DMS153 treated with DMSO at 0.1 percent for 48 hours (cell line): ENCODE measurements at regions not wholly inside any gene's neighbourhood (a gene's known extent, or its start where the extent isn't known, plus 50 kb on each side); places are given as distances from the start of the nearest gene placed in this dataset.
"Not testable (repeated sequence)": the region's sequence is repeated elsewhere in the genome, so short reads cannot be mapped to it uniquely, and the experiment has no call there.

Experiments used
- DNase-seq: peaks from one replicate; lab custom pipeline; 2025; ENCODE audit not compliant: unreplicated experiment; lab: John Stamatoyannopoulos, UW

DNA sequence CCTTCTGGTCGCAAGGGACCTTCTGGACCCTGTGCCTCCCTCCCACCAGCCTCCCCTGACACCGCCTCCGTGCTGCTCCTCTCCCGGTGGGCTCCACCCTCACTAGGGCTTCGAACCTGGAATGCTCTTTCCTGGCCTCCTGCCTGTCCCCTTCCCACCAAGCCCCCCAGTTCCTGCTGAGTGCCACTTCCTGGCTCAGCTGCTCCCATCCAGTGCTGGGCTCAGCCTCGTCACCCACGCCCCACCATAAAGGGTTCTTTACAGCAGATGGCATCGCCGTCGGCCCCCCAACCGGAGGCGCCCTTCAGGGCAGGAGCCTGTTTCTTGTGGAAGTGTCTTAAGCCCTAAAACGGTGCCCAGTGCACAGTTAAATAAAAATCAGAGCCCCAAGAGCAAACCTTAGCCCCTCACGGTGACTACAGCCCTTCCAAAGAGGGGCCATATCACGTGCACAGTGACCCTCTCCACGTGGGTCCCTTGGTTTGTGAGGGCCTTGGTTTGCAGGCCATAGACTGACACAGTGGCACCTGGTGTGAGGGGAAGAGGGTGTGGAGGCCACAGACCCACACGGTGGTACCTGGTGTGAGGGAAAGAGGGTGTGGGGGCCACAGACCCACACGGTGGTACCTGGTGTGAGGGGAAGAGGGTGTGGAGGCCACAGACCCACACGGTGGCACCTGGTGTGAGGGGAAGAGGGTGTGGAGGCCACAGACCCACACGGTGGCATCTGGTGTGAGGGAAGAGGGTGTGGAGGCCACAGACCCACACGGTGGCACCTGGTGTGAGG lies 111.4 kb downstream of the METRNL start:
- no peak for DNase-seq

DNA sequence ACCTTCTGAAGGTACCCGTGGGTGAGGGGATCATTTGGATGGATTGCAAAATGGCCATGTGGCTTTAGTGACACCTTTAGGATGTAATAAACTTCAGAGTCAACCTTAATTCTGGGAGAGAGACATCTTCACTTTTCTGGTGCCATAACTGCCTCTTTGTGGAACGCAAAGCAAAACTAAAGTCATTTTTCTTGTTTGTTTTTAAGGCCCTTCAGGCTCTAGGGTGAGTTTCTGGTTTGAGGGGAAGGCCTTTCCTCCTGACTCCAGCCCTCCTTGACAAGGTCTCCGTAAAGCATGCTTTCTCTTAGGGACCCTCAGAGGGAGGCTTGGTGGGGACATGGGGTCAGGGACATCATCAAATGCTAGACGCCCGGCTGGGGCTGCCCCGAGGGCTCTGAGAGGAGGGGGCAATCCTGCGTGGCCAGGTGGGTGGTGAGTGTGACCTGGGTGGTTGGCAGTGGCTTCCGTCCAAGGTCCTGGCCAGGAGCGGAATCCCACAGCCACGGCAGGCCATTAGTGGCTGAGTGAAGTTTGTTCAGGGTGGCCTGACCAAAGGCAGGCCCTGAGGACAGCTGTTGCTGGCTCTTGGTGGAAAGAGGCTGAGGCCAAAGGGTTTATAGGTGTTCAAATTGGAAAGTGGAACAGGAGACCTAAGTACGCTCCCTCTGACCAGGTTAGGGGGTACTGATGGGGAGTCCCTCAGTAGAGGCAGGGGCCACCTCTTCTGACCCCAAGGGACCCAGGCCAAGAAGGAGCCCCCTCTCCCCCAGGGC lies 112.2 kb downstream of the METRNL start:
- DNase-seq: no peak

DNA sequence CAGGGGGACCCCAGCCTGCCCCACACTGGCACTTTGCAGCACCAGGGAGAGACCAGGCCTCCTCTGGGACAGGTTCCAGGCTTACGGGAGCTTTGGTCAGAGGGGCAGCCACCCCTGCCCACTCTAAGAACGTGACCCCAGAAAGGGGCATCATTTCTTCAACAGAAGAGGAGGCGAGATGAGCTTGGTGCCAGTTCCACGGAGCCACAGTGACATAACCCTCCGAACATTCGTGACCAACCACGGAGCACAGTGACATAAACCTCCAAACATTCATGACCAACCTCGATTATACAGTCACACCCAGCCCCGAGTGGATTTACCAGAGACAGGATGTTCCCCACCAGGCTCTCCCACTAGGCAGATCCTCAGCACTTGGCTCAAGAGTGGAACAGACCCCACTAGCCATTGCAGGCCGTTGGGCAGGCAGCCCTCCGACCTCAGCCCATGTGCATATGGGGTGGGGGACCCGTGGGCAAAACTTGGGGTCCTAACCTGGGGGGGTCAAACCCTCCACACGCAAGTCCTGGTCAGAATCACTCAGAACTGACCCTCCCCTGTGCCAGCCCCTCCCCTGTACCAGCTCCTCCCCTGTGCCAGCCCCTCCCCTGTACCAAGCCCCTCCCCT lies 112.9 kb downstream of the METRNL start:
- no peak for DNase-seq

DNA sequence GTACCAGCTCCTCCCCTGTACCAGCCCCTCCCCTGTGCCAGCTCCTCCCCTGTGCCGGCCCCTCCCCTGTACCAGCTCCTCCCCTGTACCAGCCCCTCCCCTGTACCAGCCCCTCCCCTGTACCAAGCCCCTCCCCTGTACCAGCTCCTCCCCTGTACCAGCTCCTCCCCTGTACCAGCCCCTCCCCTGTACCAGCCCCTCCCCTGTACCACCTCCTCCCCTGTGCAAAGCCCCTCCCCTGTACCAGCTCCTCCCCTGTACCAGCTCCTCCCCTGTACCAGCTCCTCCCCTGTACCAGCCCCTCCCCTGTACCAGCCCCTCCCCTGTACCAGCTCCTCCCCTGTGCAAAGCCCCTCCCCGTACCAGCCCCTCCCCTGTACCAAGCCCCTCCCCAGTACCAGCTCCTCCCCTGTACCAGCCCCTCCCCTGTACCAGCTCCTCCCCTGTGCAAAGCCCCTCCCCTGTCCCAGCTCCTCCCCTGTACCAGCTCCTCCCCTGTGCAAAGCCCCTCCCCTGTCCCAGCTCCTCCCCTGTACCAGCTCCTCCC lies 113.5 kb downstream of the METRNL start:
- DNase-seq: not testable (repeated sequence)

DNA sequence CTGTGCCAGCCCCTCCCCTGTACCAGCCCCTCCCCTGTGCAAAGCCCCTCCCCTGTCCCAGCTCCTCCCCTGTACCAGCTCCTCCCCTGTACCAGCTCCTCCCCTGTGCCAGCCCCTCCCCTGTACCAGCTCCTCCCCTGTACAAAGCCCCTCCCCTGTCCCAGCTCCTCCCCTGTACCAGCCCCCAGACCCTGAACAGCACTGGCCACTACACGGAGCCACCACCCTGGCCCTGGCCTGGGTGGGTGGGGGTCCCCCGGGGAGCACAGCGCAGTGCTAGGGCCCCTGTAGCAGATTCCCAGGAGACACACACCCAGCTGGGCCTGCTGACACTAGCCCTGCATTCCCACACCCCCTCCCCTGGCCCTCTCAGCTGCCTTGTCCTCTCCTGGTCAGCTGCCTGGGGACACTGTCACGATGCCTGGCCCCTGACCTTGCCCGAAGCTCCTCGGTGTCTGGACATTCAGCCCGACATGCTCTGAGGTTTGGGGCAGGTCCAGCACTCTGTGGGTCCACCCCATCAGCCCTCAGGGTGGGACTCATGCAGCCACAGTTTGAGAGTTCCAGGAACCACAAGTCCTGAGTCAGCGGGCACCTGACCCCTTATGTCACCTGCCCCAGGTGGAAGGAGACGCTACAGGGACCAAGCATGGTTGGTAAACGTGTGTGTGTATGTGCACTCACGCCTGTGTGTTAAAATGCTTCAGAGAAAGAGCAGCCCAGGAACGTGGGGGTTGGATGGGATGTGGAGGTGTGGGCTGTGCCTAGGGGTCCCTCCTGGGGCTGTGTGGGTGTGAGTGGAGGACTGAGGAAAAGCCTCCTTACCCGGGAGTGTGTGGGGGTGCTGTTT lies 114.2 kb downstream of the METRNL start:
- no peak for DNase-seq

DNA sequence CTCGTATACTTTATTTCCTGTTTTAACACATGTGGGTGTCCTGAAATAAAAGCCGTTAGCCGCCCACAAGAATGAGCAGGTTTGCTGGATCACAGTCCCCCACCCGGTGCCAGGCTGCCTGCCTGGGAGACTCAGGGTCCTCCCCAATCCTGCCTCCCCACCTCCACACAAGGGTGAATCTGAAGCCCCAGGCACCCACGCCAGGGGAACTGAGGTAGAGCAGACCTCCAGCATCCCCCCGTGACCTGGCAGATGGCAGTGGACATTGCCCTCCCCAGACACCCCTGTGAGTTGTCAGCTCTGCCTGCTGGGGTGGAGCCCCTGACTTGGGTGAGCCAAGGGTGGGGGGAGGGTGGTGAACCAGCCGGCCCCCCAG lies 114.8 kb downstream of the METRNL start:
- DNase-seq: no peak

DNA sequence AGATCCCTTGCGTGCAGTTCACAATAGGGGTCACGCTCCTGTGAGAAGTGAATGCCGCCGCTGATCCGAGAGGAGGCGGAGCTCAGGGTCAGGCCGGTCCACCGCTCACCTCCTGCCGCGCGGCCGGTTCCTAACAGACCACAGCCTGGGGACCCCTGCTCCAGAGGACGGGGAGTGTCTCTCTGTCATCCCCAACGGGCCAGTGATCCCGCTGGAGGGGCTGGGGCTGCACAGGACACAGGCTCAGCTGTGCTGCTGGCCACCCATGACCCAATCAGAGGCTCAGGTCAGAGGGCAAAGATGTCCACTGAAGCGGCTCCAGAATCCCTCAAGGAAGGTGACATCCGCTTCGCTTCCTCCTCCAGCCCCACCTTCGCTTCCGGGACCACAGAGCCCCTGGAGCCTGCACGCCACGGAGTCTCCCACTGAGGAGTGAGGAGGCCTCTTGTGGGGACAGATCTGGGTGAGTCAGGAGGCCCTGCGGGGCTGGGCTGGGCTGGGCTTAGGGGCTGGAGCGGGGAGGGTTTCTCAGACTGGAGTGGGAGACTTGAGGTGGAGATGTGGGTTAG lies 115.4 kb downstream of the METRNL start:
- no peak for DNase-seq

DNA sequence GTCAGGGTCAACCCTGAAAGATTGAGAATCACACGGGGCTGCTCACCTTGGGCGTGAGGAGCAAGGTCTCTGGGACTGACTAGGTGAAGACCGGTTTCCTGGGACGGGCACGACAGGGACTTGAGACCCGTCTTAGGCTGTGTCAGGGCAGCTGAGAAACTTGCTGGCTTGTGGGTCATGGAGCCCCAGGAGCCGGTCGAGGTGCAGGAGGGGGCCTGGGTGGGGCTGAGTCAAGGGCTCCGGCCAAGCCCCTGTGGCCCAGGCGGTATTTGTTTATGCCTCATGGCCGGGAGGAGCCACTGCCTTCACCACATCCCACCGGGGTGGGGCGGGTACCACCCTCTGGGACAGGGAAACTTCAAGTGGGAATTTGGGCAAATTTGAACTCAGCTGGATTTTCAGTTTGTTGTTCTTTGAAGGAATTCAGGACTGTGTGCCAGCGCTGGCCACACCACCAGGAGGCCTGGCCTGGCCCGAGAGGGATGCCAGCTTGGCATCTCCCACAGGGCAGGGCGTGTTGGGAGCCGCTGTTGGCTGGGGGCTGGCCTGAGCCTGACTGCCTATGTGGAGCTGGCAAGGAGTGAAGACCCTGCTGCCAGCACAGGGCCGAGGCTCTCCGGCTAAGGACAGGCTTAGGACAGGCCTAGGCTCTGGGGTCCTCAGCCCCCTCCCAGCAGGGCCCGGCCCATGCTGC lies 116.1 kb downstream of the METRNL start:
- DNase-seq: no peak

DNA sequence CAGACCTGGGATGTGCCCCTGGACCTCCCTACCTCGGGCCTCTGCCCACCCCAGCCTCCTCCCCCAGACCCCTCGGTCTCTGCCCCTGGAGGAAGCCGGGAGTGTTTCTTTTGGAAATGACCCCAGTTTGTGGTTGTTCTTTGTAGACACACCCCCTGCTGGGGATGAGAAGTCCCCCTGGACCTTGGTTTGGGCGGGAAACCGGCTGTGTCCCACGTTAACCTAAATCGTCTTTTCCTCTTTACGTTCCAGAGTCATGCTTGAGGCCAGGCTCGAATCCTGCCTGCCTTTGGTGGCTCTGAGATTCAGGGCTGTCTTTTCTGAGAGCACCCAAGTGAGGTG lies 116.6 kb downstream of the METRNL start:
- no peak for DNase-seq

DNA sequence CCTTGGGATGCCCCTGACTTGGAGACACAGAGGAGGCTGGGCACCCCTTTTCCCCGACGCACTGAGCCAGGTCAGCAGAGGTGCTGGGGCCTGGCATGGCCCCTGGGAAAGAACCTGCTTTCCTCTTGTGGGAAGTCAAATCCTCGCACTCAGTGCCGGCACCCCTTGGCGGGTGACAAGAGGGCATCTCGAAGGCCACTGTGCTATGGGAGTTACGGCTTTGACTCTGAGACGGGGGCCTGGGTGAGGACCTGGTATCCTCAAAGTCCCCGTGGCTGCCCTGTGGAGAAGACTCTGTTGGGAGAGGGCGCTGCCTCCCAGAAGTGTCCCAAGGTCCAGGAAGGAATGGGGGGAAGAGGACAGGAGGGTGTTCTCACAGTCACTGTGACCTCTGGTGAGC lies 117.0 kb downstream of the METRNL start:
- DNase-seq: no peak

DNA sequence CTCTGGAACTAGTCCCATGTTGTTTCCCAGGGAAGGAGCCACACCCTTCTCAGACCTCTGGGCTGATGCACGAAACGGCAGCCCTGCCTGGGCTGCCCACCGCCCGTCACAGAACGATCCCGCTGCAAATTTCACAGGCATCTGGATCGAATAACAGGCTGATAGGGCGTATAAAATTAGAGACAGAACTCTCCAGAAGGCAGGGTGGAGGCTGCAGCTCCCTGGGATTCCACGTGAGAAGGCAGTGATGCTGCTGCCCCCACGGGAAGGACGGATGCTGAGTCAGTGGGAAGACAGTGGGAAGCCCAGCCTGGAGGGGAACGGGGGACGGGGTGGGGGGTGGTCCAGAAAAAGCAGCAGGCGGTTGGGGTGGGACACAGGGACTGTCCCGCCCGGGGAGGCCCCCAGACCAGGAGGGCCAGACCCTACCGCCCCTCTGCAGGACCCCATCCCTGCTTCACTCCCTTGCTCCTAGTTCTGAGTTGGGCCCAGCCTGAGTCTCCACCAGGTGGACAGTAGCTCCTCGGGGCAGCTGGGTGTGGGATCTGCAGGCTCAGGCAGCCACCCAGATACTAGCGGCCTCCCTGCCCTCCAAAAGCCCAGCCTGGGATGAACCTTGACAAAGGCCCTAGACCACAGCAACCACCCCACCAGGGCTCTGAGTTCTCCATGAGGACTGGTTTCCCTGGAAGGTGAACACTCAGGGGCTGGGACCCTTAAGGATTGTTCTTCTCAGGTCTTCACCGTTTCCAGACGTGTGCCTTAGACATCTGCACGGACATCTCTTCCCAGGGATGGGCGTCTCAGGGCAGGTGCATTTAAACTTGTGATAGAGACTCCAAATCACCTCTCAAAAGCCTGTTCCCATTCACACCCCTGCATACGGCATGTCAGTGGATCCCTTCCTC lies 117.8 kb downstream of the METRNL start:
- no peak for DNase-seq

DNA sequence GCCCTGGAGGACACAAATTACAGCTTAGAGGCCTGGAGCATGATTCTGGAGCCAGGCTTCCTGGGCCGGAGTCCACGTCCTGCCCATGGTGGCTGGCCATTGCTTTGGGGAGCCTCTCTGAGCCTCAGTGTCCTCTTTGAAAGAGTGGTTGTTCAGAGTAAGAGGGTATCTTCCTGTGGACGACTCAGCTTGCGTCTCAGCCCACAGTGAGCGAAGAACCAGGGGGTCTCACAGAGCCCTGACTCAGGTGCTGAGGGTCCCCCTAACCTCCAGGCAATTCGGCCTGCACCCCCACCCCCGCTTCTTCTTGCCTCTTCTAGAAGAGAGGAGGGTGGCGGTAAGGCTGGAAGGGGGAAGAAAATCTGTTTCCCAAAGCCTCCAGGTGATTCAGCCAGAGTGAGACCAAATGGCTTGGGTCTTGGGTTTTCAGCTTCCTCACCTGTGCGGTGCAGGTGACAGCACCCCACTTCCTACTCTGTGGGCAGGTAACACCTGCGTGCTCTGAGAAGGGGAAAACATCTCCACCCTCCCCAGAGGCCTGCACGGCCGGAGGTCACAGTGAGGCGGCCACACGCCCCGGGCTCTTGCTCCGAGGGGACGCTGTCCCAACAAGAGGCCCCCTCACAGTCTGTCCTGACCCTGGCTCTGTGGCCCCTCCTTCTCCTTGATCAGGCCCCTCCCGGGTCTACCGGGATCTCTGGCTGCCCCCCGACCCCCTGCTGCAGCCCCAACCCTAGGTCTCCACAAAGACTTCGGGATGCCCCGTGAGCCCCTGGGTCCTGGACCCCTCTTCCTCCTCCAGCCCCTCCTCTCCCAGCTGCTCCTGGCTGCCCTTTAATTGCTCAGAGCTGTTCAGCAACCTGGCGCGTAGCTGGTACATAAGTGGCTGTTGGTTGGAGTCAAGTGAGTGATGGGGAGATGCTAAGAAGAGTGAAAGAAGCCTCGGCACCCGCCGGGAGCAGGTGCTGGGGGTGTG lies 119.2 kb downstream of the METRNL start:
- no peak for DNase-seq

DNA sequence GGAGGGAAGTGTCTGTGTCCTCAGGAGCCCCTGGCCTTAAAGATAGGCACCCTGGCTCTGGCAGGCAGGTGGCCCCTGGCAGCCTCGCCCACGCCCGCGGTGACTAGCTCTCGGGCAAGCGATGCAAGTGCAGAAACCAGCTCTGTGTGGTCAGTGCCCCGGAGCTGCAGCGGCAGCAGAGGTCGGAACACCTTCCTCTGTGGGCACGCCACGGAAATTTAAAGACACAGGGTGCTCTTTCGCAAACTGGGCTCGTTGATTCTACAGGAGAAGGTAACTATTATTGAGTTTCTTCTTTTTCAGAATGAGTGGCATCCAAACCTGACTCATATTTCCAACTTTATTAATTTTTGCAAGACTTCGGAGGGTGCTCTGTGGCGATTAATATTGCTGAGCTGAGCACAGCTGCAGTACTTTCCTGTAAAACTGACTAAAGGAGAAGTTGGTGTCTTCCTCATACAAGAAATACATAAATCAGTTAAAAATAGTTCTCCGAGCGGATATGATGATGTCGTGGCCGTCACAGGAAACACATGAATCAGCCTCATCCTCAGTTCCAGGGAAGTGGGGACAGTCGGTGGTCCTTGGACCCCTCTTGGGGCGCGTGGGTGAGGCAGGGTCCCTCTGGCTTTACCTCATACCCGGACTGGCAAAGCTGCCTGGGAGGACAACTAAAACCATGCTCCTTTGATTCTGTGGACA lies 120.2 kb downstream of the METRNL start:
- no peak for DNase-seq

DNA sequence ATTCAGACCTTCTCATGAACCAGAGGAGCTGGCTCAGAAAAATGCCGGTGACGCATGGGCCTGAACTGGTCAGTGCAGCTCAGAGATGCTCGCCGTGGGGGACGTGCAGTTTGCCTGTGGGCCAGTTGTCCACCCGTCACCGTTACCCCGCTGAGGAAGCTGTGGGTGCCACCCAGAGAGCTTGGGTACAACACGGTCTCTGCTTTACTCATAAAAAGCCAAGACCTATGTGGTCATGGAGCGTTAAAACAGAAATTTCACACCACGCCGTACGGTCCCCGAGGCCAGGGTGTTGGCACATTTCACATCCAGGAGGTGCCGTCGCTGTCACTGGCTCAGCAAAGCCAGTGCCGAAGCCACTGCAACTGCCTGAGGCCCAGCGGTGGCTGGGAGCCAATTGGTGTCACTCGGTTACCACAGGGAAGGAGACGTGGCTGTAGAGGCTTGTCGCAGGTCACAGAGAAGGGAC lies 120.9 kb downstream of the METRNL start:
- DNase-seq: no peak

DNA sequence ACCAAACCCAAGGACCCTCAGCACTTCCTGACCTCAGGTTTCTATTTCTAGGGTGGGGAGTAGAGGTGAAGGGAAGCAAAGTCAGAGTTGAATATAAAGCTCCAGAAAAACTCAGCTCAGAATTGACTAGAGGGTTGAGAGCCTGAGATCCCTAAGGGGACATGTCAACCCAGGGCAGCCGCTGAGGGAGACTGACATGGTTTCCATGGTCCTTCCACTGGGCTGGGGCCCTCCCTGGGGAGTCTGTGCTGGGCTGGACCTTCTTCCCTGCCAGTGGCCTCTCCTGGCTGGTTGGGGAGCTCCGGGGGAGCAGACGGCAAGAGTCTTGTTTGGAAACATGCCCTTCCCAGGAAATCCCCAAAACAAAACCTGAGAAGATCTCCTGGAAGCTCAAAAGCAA lies 121.3 kb downstream of the METRNL start:
- DNase-seq: no peak

DNA sequence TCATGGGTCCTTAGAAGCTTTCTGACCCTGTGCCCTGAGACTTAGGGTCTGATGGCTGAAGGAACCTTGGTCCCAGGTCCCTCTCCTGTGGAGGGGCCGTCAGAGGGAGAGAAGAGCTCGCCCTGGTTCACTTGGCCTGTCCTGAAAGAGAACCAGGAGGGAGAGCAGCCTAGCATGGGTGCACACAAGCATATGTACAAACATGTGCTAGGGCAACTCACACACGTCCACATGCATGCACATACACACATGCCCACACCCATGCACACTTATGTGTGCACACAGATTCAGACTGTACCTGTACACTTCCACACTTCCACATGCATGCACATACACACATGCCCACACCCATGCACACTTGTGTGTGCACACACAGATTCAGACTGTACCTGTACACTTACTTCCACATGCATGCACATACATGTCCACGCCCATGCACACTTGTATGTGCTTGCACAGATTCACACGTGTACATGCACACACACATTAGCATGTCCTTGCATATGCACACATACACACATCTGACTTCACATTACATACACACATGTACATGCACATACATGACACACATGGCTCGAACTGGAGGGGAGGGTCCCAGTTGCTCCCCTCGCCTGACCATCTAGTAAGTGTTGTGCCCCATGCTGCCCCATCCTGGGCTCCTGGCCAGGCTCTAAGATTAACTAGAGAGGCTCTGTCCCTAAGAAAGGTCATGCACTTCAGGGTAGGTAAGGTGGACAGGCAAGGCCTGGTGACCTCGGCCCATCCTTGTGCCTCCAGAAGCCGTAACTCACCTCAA lies 122.0 kb downstream of the METRNL start:
- no peak for DNase-seq
